Breast epithelium (tissue), 3 donors: ENCODE measurements at regions not wholly inside any gene's neighbourhood (a gene's known extent, or its start where the extent isn't known, plus 50 kb on each side); places are given as distances from the start of the nearest gene placed in this dataset.
"Not testable (repeated sequence)": the region's sequence is repeated elsewhere in the genome, so short reads cannot be mapped to it uniquely, and the experiment has no call there.

Source experiments
- POLR2A ChIP-seq: fragments of 450-650 bp; IDR thresholded peaks from one replicate; pipeline ENCODE4 v1.6.1; 2016; ENCODE audit warnings: antibody characterized with exemption, mild to moderate bottlenecking, moderate library complexity
- POLR2AphosphoS5 ChIP-seq, 3 donors: sonication (generic); formaldehyde crosslinking; IDR thresholded peaks; one replicate each; pipeline ENCODE4 v1.6.1; 2017; ENCODE audit warnings: antibody characterized with exemption in 3 of 3
- TF ChIP-seq, protein P1 (sequence below), 3 donors: fragments of 450-650 bp; IDR thresholded peaks; one replicate each; pipeline ENCODE4 v1.5.1; 2016 to 2017; ENCODE audit warnings: antibody characterized with exemption in 3 of 3, mild to moderate bottlenecking in 3 of 3, moderate library complexity in 3 of 3

DNA sequence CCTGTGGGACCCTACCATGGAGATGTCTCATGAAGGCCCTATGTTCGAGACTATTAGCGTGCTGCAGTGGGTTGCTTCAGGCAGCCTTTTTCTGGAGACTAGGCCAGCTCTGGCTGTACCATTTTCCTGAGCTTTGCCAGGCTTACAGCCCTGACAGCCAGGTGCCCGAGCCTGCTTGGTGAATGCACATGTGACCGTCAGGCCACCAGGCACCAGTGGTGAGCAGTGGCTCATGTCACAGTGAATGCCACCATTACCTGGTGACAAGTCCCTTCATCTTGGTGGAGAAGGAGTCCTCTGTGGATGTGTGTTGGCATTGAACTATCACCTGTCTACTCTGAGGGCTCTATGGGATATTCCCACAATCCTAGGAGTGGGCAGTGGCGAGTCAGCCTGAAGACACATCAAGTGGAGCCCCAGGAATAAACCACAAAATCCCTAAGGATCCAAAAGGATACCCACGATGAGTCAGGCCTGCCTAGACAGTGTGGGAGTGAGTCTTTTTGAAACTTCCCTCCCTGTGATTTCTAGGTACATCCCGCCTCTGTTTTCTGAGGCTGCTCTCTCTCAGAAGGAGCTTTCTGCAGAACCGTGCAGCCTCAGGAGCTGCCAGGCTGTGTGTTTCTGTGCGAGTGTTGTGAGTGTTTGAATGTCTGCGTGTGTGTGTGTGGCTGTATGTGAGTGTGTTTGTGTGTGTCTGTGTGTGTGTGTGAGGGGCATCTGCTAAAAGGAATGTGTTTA is 282.0 kb upstream of the ZNF337 start:
- TF ChIP-seq, protein P1, sequence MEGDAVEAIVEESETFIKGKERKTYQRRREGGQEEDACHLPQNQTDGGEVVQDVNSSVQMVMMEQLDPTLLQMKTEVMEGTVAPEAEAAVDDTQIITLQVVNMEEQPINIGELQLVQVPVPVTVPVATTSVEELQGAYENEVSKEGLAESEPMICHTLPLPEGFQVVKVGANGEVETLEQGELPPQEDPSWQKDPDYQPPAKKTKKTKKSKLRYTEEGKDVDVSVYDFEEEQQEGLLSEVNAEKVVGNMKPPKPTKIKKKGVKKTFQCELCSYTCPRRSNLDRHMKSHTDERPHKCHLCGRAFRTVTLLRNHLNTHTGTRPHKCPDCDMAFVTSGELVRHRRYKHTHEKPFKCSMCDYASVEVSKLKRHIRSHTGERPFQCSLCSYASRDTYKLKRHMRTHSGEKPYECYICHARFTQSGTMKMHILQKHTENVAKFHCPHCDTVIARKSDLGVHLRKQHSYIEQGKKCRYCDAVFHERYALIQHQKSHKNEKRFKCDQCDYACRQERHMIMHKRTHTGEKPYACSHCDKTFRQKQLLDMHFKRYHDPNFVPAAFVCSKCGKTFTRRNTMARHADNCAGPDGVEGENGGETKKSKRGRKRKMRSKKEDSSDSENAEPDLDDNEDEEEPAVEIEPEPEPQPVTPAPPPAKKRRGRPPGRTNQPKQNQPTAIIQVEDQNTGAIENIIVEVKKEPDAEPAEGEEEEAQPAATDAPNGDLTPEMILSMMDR (IDR thresholded peaks at IDR 0.05), result not testable (repeated sequence)
- TF ChIP-seq POLR2A; POLR2AphosphoS5 (IDR thresholded peaks at IDR 0.05): not testable (repeated sequence)
